Ascending aorta (tissue), 2 donors: ENCODE measurements at regions not wholly inside any gene's neighbourhood (a gene's known extent, or its start where the extent isn't known, plus 50 kb on each side); places are given as distances from the start of the nearest gene placed in this dataset.

Experiments
- DNase-seq, 2 donors: peaks; one replicate each; pipeline ENCODE4 v3.0.0-alpha.2; 2019; ENCODE audit warnings: low spot score in 2 of 2
- H3K27ac ChIP-seq, 2 donors: fragments of 200-600 bp; sonication (generic); one replicate each; pipeline ENCODE4 v1.5.1; 2016 to 2017; ENCODE audit warnings: mild to moderate bottlenecking in 1 of 2
- H3K27me3 ChIP-seq: fragments of 200-600 bp; sonication (generic); one replicate; pipeline ENCODE4 v1.5.1; 2017
- H3K36me3 ChIP-seq, 2 donors: fragments of 200-600 bp; sonication (generic); one replicate each; pipeline ENCODE4 v1.5.1; 2016
- H3K4me1 ChIP-seq, 2 donors: fragments of 200-600 bp; sonication (generic); one replicate each; pipeline ENCODE4 v1.5.1; 2016 to 2017; ENCODE audit warnings: mild to moderate bottlenecking in 1 of 2
- H3K4me3 ChIP-seq, 2 donors: fragments of 200-600 bp; sonication (generic); one replicate each; pipeline ENCODE4 v1.5.1; 2016 to 2017; ENCODE audit warnings: mild to moderate bottlenecking in 1 of 2
- H3K9me3 ChIP-seq, 2 donors: fragments of 200-600 bp; sonication (generic); one replicate each; pipeline ENCODE4 v1.5.1; 2016
- intact Hi-C: fragments of 100-400 bp; cut with DNase I; formaldehyde crosslinking; loops from one replicate; pipeline ENCODE4 v1.15.1; 2023
- TF ChIP-seq, protein P1 (sequence below), 3 experiments: fragments of 200-600 bp in 2 of 3; fragments of 450-650 bp in 1 of 3; sonication (generic) in 2 of 3; IDR thresholded peaks; one replicate each; pipeline ENCODE4 v1.5.1; 2016 to 2019; ENCODE audit warnings: antibody characterized with exemption in 3 of 3, mild to moderate bottlenecking in 1 of 3, moderate library complexity in 1 of 3

DNA sequence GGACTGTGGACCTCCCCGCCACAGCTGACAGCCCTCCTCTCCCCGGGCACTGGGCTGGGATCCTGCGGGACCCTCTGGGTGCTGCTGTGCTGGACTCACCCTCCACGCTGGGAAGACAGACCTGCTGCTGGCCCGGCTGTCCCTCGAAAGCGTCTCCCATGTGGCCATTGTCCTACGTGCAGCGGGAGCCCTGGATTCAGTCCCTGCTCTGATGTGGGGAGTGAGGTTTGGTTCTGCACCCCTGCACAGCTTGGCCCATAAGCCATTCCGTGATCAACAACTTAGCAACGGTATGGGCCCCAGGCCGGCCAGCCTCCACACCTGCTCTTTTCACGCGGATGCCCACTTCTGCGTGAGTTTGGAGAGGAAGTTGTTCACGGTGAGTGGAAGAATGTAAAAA lies 195.2 kb downstream of the TEX29 start:
- H3K36me3 ChIP-seq: no peaks in the 10 kb centered on the region
- no peak overlapping the region for H3K27ac ChIP-seq
- H3K4me3 ChIP-seq: no peak overlapping the region
- H3K9me3 ChIP-seq: no peaks in the 10 kb centered on the region
- no peak for DNase-seq
- H3K4me1 ChIP-seq: no peaks in the 10 kb centered on the region
- intact Hi-C loops: no loop called here
- no peaks in the 10 kb centered on the region for H3K27me3 ChIP-seq
- TF ChIP-seq, protein P1, sequence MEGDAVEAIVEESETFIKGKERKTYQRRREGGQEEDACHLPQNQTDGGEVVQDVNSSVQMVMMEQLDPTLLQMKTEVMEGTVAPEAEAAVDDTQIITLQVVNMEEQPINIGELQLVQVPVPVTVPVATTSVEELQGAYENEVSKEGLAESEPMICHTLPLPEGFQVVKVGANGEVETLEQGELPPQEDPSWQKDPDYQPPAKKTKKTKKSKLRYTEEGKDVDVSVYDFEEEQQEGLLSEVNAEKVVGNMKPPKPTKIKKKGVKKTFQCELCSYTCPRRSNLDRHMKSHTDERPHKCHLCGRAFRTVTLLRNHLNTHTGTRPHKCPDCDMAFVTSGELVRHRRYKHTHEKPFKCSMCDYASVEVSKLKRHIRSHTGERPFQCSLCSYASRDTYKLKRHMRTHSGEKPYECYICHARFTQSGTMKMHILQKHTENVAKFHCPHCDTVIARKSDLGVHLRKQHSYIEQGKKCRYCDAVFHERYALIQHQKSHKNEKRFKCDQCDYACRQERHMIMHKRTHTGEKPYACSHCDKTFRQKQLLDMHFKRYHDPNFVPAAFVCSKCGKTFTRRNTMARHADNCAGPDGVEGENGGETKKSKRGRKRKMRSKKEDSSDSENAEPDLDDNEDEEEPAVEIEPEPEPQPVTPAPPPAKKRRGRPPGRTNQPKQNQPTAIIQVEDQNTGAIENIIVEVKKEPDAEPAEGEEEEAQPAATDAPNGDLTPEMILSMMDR (IDR thresholded peaks at IDR 0.05): no peak

DNA sequence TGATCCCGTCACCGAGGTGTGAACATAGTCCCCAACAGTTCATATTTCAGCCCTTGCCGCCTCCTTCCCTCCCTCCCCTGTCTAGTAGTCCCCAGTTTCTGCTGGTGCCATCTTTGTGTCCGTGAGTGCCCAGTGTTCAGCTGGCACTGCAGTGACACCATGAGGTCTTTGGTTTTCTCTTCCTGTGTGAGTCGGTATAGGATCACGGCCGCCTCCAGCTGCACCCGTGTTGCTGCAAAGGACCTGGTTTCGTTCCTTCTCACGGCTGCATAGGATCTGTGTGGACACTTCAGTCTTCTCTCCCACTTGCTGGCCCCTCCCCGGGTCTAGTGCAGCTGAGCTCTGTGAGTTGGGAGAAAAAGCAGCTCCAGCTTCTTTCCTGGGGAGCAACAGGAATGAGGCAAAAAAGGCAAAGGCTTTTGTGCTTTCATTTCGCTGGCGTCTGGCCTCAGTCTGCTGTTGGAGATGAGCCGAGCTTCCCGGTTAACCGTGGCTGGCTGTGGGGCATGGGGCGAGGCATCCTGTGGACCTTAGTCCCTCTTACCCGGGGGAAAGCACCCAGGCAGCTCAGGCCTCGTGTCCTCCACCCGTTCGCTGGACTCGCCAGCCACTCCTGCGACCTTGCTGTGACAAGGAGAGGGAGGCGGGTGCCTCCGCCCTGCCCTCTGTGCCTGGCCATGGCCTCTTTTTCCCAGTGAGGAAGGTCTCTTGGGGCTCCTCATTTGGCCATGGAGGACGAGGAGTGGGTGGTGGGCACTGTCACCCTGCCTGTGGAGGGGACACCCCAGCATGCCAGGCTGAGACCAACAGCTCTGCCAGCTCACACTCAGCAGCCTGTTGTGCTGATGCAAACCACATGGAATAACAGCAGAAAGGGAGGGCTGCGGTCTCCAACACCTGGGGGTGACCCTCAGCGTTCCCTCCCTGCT lies 196.5 kb downstream of the TEX29 start:
- TF ChIP-seq, protein P1 (IDR thresholded peaks at IDR 0.05): no peak

GRCh38 chr13:111517641-111518010 lies 197.2 kb downstream of the TEX29 start:
- H3K27ac ChIP-seq: no peak overlapping the region
- intact Hi-C loops: no loop called here
- no peaks in the 10 kb centered on the region for H3K36me3 ChIP-seq
- TF ChIP-seq, protein P1 (IDR thresholded peaks at IDR 0.05): no peak
- no peaks in the 10 kb centered on the region for H3K27me3 ChIP-seq
- no peak for DNase-seq
- H3K9me3 ChIP-seq: no peaks in the 10 kb centered on the region
- H3K4me1 ChIP-seq: no peaks in the 10 kb centered on the region
- no peak overlapping the region for H3K4me3 ChIP-seq

More for the DNA sequence above, 196.5 kb downstream of the TEX29 start:
- Histone ChIP-seq H3K27me3 (no peaks in the 10 kb centered on the region), H3K27ac (no peak overlapping the region), H3K36me3 (no peaks in the 10 kb centered on the region), H3K9me3 (no peaks in the 10 kb centered on the region), H3K4me1 (no peaks in the 10 kb centered on the region), H3K4me3 (no peak overlapping the region)
- intact Hi-C loops: no loop called here
- DNase-seq: no peak

DNA sequence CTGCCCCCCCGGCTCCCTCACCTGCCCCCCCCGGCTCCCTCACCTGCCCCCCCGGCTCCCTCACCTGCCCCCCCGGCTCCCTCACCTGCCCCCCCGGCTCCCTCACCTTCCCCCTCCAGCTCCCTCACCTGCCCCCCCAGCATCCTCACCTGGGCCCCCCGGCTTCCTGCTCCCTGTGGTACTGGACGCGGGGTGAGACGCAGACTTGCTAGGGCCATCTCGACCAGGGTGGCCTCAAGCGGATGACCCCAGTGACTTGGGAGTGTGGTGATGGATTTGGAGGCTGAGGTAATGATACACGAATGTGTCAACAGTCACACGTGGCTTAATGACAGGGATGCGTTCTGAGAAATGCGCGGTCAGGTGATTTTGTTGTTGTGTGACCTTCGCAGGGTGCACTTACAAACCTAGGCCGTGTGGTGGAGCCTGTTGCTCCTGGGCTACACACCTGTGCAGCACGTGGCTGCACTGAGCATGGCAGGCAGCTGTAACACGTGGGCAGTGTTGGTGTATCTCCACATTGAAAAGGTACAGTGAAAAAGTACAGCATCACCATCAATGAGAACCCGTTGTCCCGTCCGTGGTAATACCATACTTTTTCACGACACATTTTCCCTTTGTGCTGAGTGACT lies 197.8 kb downstream of the TEX29 start:
- intact Hi-C loops: no loop called here
- H3K27ac ChIP-seq: no peak overlapping the region
- H3K9me3 ChIP-seq: no peaks in the 10 kb centered on the region
- H3K4me1 ChIP-seq: no peaks in the 10 kb centered on the region
- H3K4me3 ChIP-seq: no peak overlapping the region
- TF ChIP-seq, protein P1 (IDR thresholded peaks at IDR 0.05): no peak
- DNase-seq: no peak
- H3K36me3 ChIP-seq: no peaks in the 10 kb centered on the region
- H3K27me3 ChIP-seq: no peaks in the 10 kb centered on the region

DNA sequence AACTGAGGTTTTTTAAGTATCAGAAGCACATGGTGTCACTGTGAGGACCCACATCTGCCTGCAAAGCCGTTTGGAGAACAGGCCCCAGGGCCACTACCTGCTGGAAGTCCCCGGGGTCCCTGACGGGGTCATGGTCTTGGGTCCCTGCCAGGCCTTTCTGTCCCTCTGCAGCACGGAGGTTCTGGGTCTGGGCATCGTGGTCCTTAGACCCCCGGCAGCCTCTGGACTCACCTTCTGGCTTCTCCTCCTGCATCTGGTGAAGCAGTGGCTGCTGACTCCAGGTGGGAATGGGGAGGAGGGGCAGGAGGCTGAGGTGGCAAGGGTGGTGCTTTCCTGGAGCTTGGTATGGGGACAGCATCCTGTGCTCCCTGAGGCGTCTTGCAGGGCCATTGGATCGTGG lies 198.6 kb downstream of the TEX29 start:
- H3K36me3 ChIP-seq: no peaks in the 10 kb centered on the region
- H3K27me3 ChIP-seq: no peaks in the 10 kb centered on the region
- no peak overlapping the region for H3K27ac ChIP-seq
- no peaks in the 10 kb centered on the region for H3K9me3 ChIP-seq
- no peak for DNase-seq
- no peaks in the 10 kb centered on the region for H3K4me1 ChIP-seq
- intact Hi-C loops: no loop called here
- H3K4me3 ChIP-seq: no peak overlapping the region
- TF ChIP-seq, protein P1 (IDR thresholded peaks at IDR 0.05): no peak
